ENCODE measurements at regions not wholly inside any gene's neighbourhood (a gene's known extent, or its start where the extent isn't known, plus 50 kb on each side); places are given as distances from the start of the nearest gene placed in this dataset.

DNA sequence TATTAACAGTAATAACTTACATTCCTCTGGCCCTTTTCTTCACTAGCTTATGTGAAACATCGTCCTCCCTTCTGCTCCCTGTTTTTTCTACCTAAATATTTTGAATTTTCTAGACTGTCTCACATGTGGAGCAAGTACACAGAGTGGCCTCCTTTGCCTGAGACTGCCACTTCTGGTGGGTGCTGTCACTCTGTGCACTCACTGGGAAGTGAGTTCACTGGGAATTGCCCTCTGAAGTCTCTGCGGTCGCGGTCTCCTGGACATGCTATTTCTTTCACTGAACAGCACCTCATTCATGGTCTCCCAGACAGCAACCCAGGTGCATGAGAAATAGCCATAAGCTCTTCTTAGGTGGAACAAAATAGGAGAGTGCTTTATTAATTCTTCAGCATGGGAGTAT, 1179.7 kb upstream of the ADGRL3 start:
- DNase-seq (ENCODE audit: low spot score), result no peak

DNA sequence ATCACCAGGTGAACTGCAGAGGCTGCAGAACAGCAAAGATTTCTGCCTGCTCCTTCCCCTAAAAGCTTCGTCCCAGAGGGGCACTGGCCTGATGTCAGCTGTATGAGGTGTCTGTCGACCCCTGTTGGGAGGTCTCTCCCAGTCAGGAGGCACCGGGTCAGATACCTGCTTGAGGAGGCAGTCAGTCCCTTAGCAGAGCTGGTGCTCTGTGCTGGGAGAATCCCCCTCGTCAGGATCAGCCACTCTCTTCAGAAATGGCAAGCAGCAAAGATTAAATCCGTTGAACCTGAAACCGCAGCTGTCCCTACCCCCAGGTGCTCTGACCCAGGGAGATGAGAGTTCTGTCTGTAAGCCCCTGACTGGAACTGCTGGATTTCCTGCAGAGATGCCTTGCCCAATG, 1166.3 kb upstream of the ADGRL3 start:
- DNase-seq (ENCODE audit: low spot score), result no peak

GRCh38 chr4:60034361-60034760, 1165.8 kb upstream of the ADGRL3 start:
- no peak for DNase-seq (ENCODE audit: low spot score)

- no peak for DNase-seq (ENCODE audit: low spot score)
These were observed 1160.2 kb upstream of the ADGRL3 start for GRCh38 chr4:60039908-60040307.

DNA sequence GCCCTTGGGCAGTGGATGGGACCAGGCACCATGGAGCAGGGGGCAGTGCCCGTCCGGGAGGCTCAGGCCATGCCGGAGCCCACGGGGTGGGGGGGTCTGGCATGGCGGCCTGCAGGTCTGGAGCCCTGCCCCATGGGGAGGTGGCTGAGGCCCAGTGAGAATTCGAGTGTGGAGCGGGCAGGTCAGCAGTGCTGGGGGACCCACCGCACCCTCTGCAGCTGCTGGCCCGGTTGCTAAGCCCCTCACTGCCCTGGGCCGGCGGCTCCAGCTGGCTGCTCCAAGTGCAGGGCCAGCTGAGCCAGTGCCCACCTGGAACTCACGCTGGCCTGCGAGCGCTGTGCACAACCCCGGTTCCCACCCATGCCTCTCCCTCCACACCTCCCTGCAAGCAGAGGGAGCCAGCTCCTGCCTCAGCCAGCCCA, 1157.9 kb upstream of the ADGRL3 start:
- no peak for DNase-seq (ENCODE audit: low spot score)

GRCh38 chr4:60042941-60043340, 1157.2 kb upstream of the ADGRL3 start:
- no peak for DNase-seq (ENCODE audit: low spot score)

DNA sequence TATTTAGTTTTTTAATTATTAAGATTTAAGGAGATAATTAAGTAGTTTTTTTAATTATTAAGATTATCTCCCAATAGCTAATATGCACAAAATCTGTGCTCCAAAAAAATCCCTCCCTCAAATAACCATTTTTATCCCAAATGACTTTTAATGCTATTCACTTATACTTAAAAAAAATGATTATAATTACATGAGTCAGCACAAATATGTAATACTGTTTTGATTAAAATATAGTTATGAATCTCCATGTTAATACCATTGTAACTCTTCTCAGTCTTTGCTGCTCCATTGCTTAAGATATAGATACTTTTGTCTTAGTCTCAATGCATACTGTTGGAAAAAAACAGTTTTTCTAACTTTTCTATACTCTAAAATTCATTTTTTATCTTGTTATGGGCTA, 1121.1 kb upstream of the ADGRL3 start:
- no peak for DNase-seq (ENCODE audit: low spot score)

DNA sequence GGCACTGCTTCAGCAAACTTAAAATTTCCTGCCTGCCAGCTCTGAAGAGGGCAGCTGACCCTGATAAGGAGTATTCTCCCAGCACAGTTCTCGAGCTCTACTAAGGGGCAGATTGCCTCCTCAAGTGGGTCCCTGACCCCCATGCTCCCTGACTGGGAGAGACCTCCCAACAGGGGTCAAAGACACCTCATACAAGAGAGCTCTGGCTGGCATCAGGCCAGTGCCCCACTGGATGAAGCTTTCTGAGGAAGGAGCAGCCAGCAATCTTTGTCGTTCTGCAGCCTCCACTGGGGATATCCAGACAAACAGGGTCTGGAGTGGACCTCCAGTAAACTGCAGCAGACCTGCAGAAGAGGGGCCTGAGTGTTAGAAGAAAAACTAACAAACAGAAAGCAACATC, 1118.3 kb upstream of the ADGRL3 start:
- no peak for DNase-seq (ENCODE audit: low spot score)

DNA sequence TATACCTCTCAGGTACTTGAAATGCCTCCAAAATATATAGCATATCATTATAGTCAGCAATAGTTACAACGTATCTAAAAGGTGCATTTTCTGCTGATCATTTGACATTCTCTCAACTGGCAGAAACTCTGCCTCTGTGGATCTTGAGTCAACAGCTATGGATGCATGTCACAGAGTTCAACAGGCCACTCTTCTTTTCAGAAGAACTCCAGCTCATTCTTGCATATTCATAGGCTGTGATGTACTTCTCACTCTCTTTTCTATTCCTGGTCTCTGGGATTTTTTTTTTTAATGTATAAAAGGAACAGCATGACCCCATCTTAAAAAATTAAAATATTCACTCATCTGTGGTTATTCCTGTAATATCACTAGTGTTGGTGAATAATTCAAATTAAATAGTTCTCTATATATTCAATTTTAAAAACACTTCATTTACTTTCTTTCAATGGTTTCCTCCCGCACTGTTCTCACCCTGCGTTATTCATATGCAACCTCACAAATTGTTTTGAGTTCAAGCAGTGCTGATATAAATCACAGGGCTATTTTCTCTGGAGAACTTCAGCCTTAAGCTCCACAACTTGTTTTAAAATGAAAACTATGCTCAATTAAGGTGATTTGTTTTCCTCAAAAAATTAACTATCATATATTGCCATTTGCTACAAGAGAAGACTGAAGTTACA, 1111.2 kb upstream of the ADGRL3 start:
- no peak for DNase-seq (ENCODE audit: low spot score)

GRCh38 chr4:60089546-60090273, 1110.4 kb upstream of the ADGRL3 start:
- DNase-seq (ENCODE audit: low spot score), result no peak

DNA sequence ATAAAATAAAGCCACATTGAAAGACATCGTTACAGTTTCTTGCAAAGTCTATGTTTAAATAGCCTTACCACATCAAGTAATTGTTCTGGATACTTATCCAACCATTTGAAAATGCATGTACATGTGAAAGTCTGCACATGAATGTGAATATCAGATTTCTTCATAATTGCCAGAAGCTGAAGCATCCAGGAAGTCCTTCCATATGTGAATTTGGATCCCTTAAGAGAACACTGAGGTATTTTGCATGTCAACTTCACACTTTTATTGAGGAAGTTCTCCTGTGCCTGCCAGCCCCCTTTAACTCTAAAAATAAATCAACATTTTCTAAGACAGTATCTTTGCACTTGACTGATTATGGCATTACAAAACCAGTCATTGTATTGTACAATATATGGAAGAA, 1103.5 kb upstream of the ADGRL3 start:
- no peak for DNase-seq (ENCODE audit: low spot score)

DNA sequence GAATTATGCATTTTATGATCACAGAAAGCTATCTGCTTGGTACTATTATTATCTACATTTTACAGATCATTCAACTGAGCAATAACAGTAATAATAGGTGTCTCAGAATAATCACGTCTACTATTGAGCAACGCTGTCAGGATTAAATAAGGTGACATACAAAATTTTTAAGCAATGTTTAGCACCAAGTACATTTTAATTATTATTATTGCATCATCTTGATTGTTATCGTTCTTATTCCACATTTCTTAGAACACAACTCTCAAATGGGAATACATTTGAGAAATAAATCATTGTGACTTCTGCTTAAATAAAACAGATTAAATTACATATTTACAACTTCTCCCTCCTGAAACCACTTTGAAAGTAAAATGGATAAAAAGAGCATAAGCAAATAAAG, 1083.5 kb upstream of the ADGRL3 start:
- no peak for DNase-seq (ENCODE audit: low spot score)

- no peak for DNase-seq (ENCODE audit: low spot score)
These were observed 1082.3 kb upstream of the ADGRL3 start for GRCh38 chr4:60117726-60118323.

- no peak for DNase-seq (ENCODE audit: low spot score)
These were observed 1077.3 kb upstream of the ADGRL3 start for GRCh38 chr4:60122820-60123219.

DNA sequence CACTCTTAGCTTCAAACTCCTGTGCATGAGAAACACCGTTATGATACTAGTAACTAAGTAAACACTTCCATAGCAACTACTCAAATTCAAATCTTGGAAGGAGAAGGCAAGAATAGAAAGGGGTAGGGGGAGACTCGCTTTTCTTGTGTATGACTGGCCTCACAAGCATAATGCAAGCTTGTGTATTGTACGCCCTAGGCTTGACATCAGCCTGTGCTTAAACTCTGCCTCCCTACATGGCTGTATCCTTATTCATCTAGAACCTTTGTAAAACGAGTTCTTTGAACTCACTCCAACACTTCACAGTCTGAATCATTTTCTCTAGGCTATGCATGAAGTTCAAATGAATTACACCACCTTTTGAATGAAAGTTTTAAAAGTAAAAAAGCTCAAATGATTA, 1071.2 kb upstream of the ADGRL3 start:
- DNase-seq (ENCODE audit: low spot score), result no peak

DNA sequence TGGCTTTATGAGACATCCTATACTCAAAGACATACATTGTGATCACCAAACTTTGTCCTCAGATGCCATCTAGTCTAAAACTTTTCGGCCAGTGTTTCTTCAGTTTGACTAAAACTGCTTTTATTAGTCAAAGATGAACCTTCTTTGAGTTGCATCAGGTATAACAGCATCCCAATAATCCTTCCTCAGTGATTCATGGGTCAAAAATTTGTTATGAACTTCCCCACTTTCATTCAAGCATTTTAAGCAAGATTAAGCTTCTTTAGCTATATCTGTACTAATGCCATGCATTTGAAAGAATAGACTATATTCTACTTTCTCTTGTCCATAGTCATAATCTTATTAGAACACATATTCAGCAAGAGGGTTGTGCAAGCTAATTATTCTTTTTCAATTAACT, 1070.4 kb upstream of the ADGRL3 start:
- DNase-seq (ENCODE audit: low spot score), result no peak

GRCh38 chr4:60133375-60133774, 1066.8 kb upstream of the ADGRL3 start:
- no peak for DNase-seq (ENCODE audit: low spot score)

- DNase-seq (ENCODE audit: low spot score), result no peak
These were observed 1066.0 kb upstream of the ADGRL3 start for GRCh38 chr4:60134099-60134498.

DNA sequence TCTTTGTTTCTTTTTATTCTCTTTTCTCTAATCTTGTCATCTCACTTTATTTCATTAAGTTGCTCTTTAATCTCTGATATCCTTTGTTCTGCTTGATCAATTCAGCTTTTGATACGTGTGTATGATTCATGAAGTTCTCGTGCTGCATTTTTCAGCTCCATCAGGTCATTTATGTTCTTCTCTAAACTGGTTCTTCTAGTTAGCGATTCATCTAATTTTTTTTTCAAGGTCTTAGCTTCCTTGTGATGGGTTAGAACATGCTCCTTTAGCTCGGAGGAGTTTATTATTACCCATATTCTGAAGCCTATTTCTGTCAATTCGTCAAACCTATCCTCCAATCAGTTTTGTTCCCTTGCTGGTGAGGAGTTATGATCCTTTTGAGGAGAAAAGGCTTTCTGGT, 1045.0 kb upstream of the ADGRL3 start:
- no peak for DNase-seq (ENCODE audit: low spot score)

DNA sequence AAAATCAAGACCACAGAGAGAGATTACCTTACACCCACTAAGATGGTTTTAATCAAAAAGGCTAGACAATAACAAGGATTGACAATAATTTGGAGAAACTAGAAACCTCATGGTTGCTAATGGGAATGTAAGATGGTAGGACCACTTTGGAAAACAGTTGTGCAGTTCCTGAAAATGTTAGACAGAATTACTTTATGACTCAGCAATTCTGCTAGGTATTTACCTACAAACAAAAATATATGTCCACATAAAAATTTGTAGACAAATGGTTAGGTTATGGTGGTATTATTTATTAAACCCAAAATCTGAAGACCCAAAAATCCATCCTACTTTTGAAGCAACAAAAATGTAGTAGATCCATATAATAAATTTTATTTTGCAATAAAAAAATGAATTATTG, 1027.0 kb upstream of the ADGRL3 start:
- no peak for DNase-seq (ENCODE audit: low spot score)

- no peak for DNase-seq (ENCODE audit: low spot score)
These were observed 1026.4 kb upstream of the ADGRL3 start for GRCh38 chr4:60173718-60174117.

DNA sequence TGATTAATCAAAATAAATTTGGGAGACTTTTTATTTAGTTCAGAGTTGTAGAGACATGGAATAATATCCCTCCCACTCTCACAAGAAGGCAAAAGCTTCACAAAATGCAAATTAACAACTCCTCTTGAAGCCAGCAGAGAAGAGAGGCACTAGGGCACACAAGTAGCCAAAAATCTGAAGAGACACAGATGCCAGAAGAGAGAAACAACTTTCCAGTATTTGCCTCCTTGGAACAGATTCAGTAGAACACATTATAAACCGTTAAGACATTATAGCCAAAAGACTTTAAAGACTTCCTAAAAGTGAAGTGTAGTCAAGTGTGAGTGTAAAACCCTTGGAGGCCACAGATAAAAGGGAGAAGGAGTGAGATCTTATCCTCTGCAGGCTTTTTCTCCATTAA, 1024.9 kb upstream of the ADGRL3 start:
- DNase-seq (ENCODE audit: low spot score), result no peak

GRCh38 chr4:60187428-60187827, 1012.7 kb upstream of the ADGRL3 start:
- DNase-seq (ENCODE audit: low spot score), result no peak

- no peak for DNase-seq (ENCODE audit: low spot score)
These were observed 1010.8 kb upstream of the ADGRL3 start for GRCh38 chr4:60189286-60189685.

All from GM03348 (cell line).